ENCODE measurements at regions not wholly inside any gene's neighbourhood (a gene's known extent, or its start where the extent isn't known, plus 50 kb on each side); places are given as distances from the start of the nearest gene placed in this dataset.

GRCh38 chr4:28360681-28361080 lies 1500.0 kb downstream of the STIM2 start:
- in situ Hi-C loops (cut with HindIII; ENCODE audit: low pct_unique_long_range_greater_than_20kb, low sequenced_read_pairs) (no loop called here), intact Hi-C loops (cut with micrococcal nuclease; ENCODE audit: unreplicated experiment) (no loop called here)
- ChIA-PET POLR2A (no interaction called here), CTCF (no interaction called here)
- no peak for DNase-seq (ENCODE audit: low read depth, low spot score)
- Histone ChIP-seq H3K36me3 (ENCODE audit: control insufficient read depth, insufficient read depth, low read length) (no peaks in the 10 kb centered on the region), H3K4me1 (ENCODE audit: control insufficient read depth, insufficient read depth, low read length) (no peaks in the 10 kb centered on the region), H3K27ac (ENCODE audit: low read length) (no peak overlapping the region), H3K27me3 (ENCODE audit: control insufficient read depth, insufficient read depth, low read length) (no peaks in the 10 kb centered on the region), H3K9me3 (ENCODE audit: control insufficient read depth, insufficient read depth, low read depth, low read length) (no peaks in the 10 kb centered on the region), H3K4me3 (ENCODE audit: low read depth in 2 of 2, low read length in 2 of 2) (no peak overlapping the region)
- no peak for ATAC-seq
- TF ChIP-seq TCF7L2 (IDR thresholded peaks at IDR 0.05; ENCODE audit: low read depth, low read length) (no peak), CTCF (IDR thresholded peaks at IDR 0.05) (no peak), POLR2AphosphoS5 (IDR thresholded peaks at IDR 0.05; ENCODE audit: low read depth, low read length) (no peak), SIN3A (IDR thresholded peaks at IDR 0.05; ENCODE audit: borderline replicate concordance, insufficient read depth, low read depth, low read length) (no peak)
- TF ChIP-seq, protein P1, sequence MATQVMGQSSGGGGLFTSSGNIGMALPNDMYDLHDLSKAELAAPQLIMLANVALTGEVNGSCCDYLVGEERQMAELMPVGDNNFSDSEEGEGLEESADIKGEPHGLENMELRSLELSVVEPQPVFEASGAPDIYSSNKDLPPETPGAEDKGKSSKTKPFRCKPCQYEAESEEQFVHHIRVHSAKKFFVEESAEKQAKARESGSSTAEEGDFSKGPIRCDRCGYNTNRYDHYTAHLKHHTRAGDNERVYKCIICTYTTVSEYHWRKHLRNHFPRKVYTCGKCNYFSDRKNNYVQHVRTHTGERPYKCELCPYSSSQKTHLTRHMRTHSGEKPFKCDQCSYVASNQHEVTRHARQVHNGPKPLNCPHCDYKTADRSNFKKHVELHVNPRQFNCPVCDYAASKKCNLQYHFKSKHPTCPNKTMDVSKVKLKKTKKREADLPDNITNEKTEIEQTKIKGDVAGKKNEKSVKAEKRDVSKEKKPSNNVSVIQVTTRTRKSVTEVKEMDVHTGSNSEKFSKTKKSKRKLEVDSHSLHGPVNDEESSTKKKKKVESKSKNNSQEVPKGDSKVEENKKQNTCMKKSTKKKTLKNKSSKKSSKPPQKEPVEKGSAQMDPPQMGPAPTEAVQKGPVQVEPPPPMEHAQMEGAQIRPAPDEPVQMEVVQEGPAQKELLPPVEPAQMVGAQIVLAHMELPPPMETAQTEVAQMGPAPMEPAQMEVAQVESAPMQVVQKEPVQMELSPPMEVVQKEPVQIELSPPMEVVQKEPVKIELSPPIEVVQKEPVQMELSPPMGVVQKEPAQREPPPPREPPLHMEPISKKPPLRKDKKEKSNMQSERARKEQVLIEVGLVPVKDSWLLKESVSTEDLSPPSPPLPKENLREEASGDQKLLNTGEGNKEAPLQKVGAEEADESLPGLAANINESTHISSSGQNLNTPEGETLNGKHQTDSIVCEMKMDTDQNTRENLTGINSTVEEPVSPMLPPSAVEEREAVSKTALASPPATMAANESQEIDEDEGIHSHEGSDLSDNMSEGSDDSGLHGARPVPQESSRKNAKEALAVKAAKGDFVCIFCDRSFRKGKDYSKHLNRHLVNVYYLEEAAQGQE (IDR thresholded peaks at IDR 0.05; ENCODE audit: insufficient read depth in 1 of 2, low read depth in 2 of 2, low read length in 1 of 2) = no peak
- BruUV-seq (replicated peaks) = no TSS peak

- ChIA-PET CTCF (no interaction called here), POLR2A (no interaction called here)
- TF ChIP-seq POLR2AphosphoS5 (IDR thresholded peaks at IDR 0.05; ENCODE audit: low read depth, low read length) (no peak), SIN3A (IDR thresholded peaks at IDR 0.05; ENCODE audit: borderline replicate concordance, insufficient read depth, low read depth, low read length) (no peak), TCF7L2 (IDR thresholded peaks at IDR 0.05; ENCODE audit: low read depth, low read length) (no peak), CTCF (IDR thresholded peaks at IDR 0.05) (no peak)
- TF ChIP-seq, protein P1 (IDR thresholded peaks at IDR 0.05; ENCODE audit: insufficient read depth in 1 of 2, low read depth in 2 of 2, low read length in 1 of 2) = no peak
- intact Hi-C loops (cut with micrococcal nuclease; ENCODE audit: unreplicated experiment) = no loop called here
- H3K27ac ChIP-seq (ENCODE audit: low read length) = no peak overlapping the region
- no peaks in the 10 kb centered on the region for H3K4me1 ChIP-seq (ENCODE audit: control insufficient read depth, insufficient read depth, low read length)
- ATAC-seq = no peak
- H3K4me3 ChIP-seq (ENCODE audit: low read depth in 2 of 2, low read length in 2 of 2) = no peak overlapping the region
- BruUV-seq (replicated peaks) = no TSS peak
- no peaks in the 10 kb centered on the region for H3K9me3 ChIP-seq (ENCODE audit: control insufficient read depth, insufficient read depth, low read depth, low read length)
- in situ Hi-C loops (cut with HindIII; ENCODE audit: low pct_unique_long_range_greater_than_20kb, low sequenced_read_pairs) = no loop called here
- no peaks in the 10 kb centered on the region for H3K36me3 ChIP-seq (ENCODE audit: control insufficient read depth, insufficient read depth, low read length)
- H3K27me3 ChIP-seq (ENCODE audit: control insufficient read depth, insufficient read depth, low read length) = no peaks in the 10 kb centered on the region
- no peak for DNase-seq (ENCODE audit: low read depth, low spot score)
Observed at GRCh38 chr4:28362169-28362568, 1501.5 kb downstream of the STIM2 start.

All from Panc1 (cell line).